Fibroblast of the conjunctiva (primary cell): ENCODE measurements at regions not wholly inside any gene's neighbourhood (a gene's known extent, or its start where the extent isn't known, plus 50 kb on each side); places are given as distances from the start of the nearest gene placed in this dataset.
"Not testable (repeated sequence)": the region's sequence is repeated elsewhere in the genome, so short reads cannot be mapped to it uniquely, and the experiment has no call there.

ENCODE experiments used
- DNase-seq: peaks from one replicate; pipeline ENCODE4 v3.0.0-alpha.2; 2010; ENCODE audit warnings: low read depth

DNA sequence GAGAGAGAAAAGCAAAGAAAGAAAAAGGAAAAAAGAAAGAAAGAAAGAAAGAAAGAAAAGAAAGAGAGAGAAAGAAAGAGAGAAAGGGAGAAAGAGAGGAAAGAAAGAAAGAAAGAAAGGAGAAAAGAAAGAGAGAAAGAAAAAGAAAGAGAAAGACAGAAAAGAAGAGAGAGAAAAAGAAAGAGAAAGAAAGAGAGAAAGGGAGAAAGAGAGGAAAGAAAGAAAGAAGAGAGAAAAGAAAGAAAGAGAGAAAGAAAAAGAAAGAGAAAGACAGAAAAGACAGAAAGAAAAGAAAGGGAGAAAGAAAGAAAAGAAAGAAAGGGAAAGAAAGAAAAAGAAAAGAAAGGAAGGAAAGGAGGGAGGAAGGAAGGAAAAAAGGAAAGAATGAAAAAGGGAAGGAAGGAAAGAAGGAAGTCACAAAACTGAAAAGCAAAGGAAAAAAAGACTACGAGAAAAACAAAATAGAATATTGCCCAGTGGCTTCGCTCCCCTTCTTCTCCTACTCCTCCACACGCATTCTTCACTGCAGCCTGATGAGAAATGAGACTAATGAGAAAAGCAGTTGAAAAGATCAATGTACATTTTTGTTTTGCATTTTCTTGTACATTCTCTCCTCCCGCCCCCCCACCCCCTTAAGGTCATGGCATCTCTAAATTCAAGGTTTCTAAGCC lies 170.0 kb downstream of the SOD2 start:
- DNase-seq, result no peak

DNA sequence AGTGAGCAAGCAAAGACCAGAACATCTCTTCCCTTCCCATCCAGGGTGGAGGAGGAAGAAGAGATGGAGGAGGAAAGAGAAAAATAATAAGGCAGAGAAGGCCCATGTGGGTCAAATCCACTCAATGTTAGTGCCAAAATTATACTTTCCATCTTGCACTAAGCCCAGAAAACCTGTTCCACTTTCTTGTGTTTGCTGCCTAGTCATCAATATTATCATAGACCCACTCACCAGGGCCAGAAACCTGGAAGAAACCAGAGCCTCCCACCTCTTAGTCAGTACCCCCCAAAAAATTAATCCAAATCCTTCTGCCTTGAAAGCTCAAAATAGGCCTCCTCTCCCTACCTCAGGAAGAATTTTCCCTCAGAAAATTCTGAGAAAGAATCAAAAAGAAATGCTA lies 171.1 kb downstream of the SOD2 start:
- no peak for DNase-seq

DNA sequence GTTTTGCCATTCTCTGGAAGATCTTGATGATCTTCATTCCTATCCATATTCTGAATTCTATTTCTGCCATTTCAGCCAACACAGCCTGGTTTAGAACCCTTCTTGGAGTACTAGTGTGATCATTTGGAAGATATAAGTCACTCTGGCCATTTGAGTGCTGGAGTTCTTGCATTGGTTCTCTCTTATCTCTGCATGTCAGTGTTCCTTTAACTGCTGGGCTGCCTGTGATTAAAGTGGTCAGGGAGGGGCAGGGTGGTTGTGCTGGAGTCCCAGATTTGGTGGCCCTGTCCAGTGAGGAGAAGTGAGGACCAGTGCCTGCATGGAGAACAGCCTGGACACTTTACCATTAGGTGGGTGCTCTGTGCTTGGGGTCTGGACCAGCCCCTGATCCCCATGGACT lies 173.0 kb downstream of the SOD2 start:
- no peak for DNase-seq

DNA sequence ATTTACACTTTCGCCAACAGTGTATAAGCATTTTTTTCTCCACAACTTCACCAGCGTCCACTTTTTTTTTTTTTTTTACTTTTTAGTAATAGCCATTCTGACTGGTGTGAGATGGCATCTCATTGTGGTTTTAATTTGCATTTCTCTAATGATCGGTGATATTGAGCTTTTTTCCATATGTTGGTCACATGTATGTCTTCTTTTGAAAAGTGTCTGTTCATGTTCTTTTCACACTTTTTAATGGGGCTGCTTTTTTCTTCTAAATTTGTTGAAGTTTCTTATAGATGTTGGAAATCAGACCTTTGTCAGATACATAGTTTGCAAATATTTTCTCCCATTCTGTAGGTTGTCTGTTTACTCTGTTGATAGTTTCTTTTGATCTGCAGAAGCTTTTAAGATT lies 177.2 kb downstream of the SOD2 start:
- not testable (repeated sequence) for DNase-seq

DNA sequence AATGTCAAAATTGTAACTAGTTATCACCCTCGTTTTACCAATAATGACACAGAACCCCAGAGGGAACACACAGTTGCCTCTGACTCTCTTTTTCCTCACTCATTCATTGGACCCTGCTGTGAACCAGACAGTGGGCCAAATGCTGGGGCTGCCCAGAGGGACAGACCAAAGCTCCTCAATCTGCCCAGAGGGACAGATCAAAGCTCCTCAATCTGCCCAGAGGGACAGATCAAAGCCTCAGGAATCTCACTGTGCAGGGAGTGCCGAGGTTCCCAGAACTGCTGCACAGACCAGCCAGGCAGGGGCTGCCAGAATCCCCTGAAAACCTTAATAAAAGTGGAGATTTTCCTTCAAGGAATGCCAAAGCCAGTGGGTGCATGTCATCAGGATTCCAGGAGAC lies 179.1 kb downstream of the SOD2 start:
- no peak for DNase-seq

DNA sequence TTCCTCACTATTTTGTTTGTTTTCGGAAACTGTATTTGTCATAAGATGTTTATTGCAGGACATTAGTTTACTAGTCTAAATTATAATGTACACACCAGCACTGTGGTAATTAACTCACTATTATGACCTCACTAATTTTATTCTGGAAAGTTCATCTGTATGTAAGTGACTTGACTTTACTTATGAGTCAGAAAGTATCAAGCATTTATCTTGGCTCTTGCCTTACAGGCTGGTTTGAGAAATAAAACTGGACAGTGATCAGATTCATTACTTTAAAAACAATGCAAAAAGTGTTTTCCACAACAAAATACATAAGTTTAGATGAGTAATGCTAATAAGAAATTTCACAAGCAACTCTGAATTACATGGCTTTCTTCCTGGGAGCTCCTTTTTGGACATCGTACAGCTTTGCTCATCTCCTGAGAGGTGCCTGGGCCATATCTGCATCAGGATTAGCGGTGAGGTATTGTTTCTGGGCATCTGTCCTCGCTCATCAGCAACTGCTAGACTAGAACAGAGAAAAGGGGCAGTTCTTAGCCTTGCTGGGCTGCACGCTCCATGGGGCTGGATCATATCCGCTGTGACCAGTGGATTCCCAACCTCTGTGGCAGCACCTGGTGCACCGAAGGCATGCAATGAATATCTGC lies 179.8 kb downstream of the SOD2 start:
- no peak for DNase-seq

DNA sequence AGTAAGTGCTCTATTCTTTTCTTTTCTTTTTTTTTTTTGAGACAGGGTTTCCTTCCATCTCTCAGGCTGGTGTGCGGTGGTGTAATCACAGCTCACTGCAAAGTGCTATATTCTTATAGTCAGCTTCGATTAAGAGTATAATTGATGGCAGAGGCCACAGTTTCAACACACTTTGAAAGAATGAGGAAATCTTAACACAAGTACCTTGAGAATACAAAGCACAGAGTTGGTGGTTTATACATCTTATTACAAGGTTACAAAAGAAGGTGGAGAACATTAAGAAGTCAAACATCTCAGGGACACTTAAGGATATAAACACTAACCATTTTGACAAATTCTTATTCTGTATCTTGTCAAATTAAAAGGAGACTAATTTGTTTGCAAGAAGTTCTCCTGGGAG lies 180.5 kb downstream of the SOD2 start:
- no peak for DNase-seq

DNA sequence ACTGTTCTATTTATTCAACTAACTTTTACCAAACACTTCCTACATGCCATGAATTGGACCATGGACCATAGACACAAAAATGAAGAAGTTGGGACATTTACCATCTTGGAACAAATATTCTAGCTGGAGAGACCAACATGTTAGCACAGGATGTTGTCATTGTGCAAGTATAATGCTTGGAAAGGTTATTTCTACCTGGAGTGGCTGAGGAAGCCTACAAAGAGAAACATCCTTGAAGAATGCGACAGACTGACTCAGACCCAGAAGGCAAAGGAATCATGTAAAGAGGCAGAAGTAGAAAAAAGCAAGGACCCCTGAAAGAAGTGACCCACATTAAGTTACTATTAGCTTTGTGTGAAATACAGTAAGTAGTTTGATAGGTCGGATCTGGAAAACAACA lies 180.9 kb downstream of the SOD2 start:
- no peak for DNase-seq

DNA sequence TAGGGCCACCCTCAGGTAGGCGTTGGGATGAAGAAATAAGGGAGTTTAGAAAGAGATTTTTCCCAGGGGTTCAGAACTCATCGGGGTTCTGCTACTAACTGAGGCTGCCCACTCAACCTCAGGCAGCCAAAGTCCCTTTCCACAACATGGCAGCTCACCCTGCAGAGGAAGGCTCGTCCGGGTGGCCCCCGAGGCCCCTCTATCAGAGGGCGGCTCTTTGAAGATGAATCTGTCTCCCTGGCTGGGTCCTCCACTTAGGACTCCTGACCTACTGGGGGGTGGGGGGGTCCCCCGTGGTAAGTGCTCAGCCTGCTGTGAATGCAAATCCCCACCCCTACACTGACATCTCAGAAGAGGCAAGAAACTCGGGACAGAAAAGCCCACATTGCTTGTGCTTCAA lies 182.9 kb downstream of the SOD2 start:
- no peak for DNase-seq

DNA sequence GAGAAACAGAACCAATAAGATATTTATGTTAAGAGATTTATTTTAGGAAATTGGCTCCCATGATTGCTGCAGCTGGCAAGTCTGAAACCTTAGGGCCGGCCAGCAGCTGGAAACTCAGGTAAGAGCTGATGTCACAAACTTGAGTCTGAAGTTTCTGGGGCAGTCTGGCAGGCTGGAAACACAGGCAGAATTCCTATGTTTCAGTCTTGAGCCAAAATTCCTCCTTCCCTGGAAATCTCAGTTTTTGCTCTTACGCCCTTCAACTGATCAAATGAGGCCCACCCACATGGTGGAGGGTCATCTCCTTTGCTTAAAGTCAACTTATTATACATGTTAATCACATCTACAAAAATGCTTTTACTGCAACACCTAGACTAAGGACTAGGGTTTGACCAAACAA lies 184.1 kb downstream of the SOD2 start:
- DNase-seq, result no peak

DNA sequence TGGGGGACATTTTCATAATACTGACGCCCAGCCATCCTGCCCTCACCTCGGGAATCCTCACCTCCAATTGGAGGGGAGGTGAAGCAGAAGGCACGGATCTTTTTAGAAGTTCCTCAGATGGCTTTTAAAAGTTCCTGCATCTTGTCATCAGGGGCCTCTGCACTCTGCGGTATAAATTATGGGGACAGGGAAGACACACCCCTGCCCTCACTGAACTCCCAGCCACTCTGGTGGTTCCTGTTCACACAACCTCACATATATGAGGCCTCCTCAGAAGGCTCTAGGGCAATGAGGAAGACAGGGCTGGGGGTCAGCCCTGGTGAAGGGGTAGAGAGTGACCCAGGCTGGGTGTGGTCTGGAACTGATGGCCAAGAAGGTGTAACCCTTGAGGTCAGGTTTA lies 187.0 kb downstream of the SOD2 start:
- DNase-seq, result no peak

DNA sequence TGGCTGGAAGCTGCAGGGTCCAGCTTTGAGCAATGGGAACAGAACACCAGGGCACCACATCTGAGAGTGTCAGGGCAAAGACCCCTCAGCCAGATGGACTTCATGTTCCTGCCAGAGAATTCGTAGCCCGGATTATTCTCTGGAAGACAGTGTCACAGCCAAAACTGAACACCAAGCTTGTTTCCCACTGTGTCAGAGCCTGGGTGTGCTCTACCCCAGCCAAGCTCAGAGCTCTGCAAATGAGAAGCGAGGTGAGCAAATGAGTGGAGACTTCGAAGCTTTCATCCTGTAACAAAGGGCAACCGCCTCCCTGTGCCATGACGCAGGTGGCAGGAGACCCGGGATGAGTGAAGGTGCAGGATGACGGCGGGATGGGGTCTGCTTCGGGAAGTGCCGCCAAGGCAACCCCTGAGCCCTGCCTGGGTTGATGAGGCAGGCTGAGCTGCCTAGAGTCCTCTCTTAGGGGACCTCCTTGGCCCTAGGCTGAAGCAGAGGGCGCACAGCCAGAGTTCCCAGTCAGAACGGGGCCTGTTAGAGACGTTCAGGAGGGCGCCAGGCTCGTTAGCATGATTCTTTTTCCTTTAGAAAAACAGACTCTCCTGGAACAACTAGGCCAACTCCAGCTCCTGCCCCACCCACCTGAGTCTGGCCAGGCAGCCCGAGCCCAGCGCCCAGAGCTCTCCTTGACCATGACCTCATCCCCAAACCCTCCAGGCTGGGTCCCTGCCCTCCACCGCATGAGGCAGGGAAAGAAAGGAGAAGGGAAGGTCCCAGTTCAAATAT lies 187.7 kb downstream of the SOD2 start:
- DNase-seq, result no peak

DNA sequence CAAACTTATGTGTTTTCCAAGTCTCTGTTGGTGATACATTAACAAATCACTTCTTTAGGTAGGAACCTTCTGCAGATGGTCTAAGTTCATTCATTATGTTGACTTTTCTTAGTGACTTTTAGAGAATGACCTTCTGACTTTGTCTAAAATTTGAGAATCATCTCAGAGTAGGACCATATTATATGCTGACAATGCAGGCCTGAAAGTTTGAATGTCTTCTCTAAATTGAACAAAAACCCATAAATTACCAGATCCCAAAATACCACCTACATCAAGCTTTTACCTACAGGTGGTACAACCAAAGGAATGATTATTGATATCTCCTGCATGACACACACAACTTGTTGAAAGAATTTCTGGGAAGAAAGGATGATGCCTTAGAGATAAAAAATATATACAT lies 191.5 kb downstream of the SOD2 start:
- DNase-seq, result no peak

DNA sequence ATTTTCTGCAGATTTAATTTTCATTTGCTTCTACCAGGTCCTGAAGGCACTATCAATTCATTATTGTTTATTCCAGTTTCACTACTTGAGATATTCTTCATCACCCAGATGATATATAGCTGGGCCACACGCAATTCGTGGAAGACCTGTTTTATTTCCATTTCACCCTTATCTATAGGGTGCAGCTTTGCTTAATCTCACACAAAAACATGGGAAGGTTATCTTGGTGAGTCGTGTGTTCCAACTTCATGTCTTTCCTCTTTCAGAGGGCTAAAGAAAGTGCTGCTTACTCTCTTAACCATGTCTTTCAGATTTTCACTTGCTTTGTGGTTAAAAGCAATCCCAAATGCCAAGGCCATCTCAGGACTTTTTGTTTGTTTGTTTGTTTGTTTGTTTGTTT lies 194.0 kb downstream of the SOD2 start:
- no peak for DNase-seq

DNA sequence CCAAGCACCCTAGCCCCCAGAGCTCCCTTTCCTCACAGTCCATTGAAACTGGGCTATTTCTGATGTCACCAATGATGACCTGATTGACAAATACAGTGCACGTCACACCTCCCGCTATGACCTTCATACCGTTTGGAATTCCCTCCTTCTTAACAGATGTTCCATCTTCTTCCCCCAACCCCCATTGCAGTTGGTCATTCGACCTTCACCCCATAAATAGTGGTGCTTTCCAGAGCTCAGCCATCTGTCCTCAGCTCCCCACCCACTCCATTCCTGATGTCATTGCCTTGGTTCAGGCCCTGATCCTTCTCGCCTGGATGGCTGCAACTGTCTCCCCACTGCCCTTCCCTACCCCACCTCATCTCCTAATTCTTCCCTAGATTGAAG lies 198.5 kb downstream of the SOD2 start:
- no peak for DNase-seq

DNA sequence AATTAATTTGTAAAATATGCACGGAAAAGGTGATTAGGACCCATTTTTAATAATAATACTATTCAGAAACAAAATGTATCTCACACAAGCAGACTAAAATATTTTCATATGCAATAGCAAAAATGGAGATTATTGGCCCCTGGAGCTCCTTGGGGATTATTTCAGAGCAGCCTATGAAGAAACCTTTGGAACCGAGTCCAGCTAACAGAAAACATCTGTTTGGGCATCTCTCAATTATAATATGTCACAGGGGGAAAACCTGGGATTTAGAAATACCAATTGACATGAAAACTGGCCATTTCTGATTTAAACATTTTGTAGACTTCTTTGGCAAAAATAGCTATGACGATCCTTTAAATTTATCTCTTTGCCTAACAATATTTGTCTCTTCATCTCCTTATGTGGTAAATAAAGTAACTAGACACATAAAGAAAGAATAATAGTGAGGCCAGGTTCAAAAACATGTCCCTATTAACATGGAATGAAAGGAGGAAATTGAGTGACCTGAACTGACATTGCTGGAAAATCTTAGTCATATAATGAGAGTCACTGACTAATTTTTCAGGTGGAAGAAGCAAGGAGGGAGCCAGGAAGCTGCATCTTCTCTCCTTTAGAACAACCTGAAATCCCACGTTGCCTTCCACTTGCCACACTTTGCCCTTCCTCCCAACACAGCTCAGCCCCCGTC lies 199.0 kb downstream of the SOD2 start:
- DNase-seq, result peak; percentile 6

DNA sequence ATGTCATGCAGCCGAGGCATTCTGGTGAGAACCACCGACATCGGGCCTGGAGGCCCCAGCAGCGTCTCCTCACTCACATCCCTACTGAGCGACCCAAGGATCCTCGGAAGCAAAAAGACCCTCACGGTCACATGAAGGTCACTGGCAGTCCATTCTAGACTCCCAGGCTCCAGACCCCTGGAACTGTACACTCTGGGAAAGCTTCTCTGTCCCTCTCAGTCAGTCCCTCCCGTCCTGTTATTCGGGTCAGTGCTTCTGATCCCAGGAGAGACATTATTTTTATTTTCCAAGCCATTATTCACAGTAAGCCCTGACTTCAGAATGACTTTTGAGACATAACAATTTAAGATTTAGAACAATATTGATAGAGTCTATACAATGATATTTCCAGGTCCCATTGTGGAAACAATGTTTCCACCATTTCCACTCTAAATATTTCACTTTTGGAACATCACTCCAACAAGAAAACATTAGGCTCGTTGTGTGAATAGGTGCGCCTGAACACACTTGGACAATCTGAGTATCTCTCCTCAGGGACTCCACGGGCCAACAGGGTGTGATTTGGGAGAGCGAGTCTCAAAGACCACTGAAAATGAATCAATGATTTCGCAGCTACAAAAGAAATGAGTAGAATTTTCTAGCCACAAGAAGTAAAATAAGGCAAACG lies 199.7 kb downstream of the SOD2 start:
- no peak for DNase-seq

DNA sequence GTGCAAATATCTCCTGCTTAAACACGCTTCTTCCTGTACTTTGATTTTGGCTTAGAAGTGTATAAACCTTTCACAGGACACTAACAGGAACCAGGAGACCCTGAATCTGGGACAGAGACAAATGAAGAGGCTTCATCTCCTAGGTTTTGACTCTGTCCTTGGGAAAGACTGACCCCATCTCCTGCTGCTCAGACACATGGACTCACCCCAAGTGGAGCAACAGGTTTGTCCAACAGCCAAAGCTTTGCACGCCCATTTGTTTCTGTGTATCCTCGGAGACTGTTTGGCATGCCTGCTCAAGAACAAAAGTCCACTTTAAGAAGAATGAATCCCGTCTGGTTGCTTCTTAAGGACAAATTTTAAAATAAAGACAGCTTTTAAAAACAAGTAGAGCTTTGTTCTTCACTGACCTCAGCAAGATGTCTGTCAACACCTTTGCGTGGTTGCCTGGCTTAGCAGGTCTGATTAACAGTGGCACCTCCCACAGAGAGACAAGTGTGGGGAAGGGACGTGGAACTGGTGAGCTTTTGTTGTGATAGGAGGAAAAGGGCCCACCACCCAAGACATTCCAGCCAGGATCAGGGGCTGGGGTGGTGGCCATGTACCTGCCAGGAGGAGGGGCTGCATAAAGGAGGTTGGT lies 202.6 kb downstream of the SOD2 start:
- peak; percentile 8 for DNase-seq

DNA sequence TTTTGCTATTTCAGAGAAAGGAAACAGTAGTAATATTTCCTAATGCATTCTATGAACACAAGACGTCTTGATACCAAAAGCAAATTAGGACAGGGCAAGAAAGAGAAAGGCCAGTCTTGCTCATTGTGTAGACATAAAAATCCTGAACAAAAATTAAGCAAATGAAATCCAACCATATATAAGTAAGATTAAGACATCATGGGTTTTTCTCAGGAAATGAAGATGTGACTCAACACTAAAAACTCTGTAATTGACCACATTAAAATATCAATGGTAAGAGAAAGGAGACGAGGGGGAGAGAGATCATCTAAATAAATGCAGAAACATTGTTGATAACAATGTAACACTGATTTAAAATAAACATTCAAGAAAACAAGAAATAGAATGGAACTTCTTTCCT lies 205.4 kb downstream of the SOD2 start:
- no peak for DNase-seq

DNA sequence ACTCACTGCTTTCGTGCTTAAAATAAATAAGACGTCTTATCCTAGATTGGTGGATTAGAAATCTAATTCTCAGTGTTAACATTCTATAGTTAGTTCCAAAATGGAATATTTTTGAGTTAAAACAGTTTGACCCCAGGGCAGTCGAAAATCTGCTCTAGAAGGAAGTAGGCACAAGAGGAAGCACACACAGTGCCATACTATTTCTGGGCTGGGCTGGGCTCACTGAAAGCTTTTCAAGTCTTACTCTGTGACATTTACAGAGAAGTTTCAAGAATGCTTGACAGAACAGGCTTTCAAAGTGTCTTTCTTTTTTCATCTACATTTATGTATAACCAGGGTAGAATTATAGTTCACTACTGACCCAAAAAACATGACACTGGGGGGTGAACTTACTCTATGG lies 209.8 kb downstream of the SOD2 start:
- DNase-seq, result no peak

DNA sequence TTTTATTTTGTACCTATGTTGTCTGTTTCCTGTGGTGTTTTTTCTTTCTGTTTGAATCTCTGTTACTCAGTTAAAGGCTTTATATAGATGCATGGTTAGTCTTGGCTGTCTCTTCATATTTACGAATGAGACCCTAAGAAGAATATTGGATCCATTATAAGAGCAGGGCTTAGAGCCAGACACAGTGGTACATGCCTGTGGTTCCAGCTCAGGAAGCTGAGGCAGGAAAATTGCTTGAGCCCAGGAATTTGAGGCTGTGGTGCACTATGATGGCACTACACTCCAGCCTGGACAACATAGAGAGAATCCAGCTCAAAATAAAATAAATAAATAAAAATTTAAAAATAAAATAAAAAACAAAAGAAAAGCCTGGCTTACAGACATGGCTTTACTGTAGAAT lies 211.1 kb downstream of the SOD2 start:
- no peak for DNase-seq

DNA sequence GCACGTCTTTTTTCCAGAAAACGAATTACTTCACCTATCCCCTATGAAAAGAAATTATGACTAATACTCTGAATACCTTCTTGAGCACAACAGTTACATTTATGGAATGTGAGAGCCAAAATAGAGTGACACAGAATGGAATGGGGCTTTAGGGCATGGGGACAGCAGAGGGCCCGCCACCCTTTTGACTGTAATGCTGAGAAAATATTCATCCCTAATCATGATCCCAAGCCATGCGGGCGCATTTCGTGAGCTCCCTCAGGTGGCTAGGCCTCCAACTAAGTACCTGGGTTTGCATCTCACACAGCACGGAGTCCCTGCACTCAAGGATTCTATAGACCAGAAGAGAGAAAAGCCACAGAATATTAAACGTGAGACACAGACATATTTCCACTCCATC lies 212.6 kb downstream of the SOD2 start:
- no peak for DNase-seq
